ENCODE measurements at regions not wholly inside any gene's neighbourhood (a gene's known extent, or its start where the extent isn't known, plus 50 kb on each side); places are given as distances from the start of the nearest gene placed in this dataset.

GRCh38 chr11:69356703-69357457 lies 62.9 kb downstream of the MYEOV start:
- Histone ChIP-seq H3K27me3 (peaks cover 2% of the 10 kb centered on the region), H3K4me1 (ENCODE audit: low read depth) (no peaks in the 10 kb centered on the region), H3K36me3 (no peaks in the 10 kb centered on the region), H3K9me3 (ENCODE audit: low read depth) (no peaks in the 10 kb centered on the region), H3K4me3 (no peak overlapping the region), H3K27ac (no peak overlapping the region)
- TF ChIP-seq CTCF (IDR thresholded peaks at IDR 0.05; ENCODE audit: low read depth, low read length), result no peak
- DNase-seq (ENCODE audit: low read depth in 1 of 2, low spot score in 1 of 2), result no peak

GRCh38 chr11:69357458-69358397 lies 63.8 kb downstream of the MYEOV start:
- no peak for TF ChIP-seq CTCF (IDR thresholded peaks at IDR 0.05; ENCODE audit: low read depth, low read length)
- H3K9me3 ChIP-seq (ENCODE audit: low read depth), result no peaks in the 10 kb centered on the region
- no peak overlapping the region for H3K4me3 ChIP-seq
- no peaks in the 10 kb centered on the region for H3K36me3 ChIP-seq
- no peak for DNase-seq (ENCODE audit: low read depth in 1 of 2, low spot score in 1 of 2)
- H3K27ac ChIP-seq, result no peak overlapping the region
- peaks cover 2% of the 10 kb centered on the region for H3K27me3 ChIP-seq
- H3K4me1 ChIP-seq (ENCODE audit: low read depth), result no peaks in the 10 kb centered on the region

GRCh38 chr11:69358398-69359020 lies 64.6 kb downstream of the MYEOV start:
- no peak for TF ChIP-seq CTCF (IDR thresholded peaks at IDR 0.05; ENCODE audit: low read depth, low read length)
- no peak for DNase-seq (ENCODE audit: low read depth in 1 of 2, low spot score in 1 of 2)
- no peaks in the 10 kb centered on the region for H3K9me3 ChIP-seq (ENCODE audit: low read depth)
- H3K4me1 ChIP-seq (ENCODE audit: low read depth), result no peaks in the 10 kb centered on the region
- H3K36me3 ChIP-seq, result no peaks in the 10 kb centered on the region
- H3K27ac ChIP-seq, result no peak overlapping the region
- H3K4me3 ChIP-seq, result no peak overlapping the region
- peaks cover 2% of the 10 kb centered on the region for H3K27me3 ChIP-seq

- Histone ChIP-seq H3K27ac (no peak overlapping the region), H3K4me1 (ENCODE audit: low read depth) (no peaks in the 10 kb centered on the region), H3K4me3 (no peak overlapping the region), H3K36me3 (no peaks in the 10 kb centered on the region), H3K27me3 (peaks cover 2% of the 10 kb centered on the region), H3K9me3 (ENCODE audit: low read depth) (no peaks in the 10 kb centered on the region)
- TF ChIP-seq CTCF (IDR thresholded peaks at IDR 0.05; ENCODE audit: low read depth, low read length), result no peak
- peak in 1 of 2 donors; percentile 47 for DNase-seq (ENCODE audit: low read depth in 1 of 2, low spot score in 1 of 2)
These were observed 66.0 kb downstream of the MYEOV start for GRCh38 chr11:69359735-69360480.

GRCh38 chr11:69360606-69361005 lies 66.7 kb downstream of the MYEOV start:
- H3K36me3 ChIP-seq, result no peaks in the 10 kb centered on the region
- H3K9me3 ChIP-seq (ENCODE audit: low read depth), result no peaks in the 10 kb centered on the region
- no peak for TF ChIP-seq CTCF (IDR thresholded peaks at IDR 0.05; ENCODE audit: low read depth, low read length)
- no peak overlapping the region for H3K27ac ChIP-seq
- peaks cover 2% of the 10 kb centered on the region for H3K27me3 ChIP-seq
- DNase-seq (ENCODE audit: low read depth in 1 of 2, low spot score in 1 of 2), result no peak
- no peak overlapping the region for H3K4me3 ChIP-seq
- no peaks in the 10 kb centered on the region for H3K4me1 ChIP-seq (ENCODE audit: low read depth)

All from cardiac muscle cell (in vitro differentiated cells and primary cell).